NCI-H1436 treated with DMSO at 0.1 percent for 48 hours (cell line): ENCODE measurements at regions not wholly inside any gene's neighbourhood (a gene's known extent, or its start where the extent isn't known, plus 50 kb on each side); places are given as distances from the start of the nearest gene placed in this dataset.

Source experiments
- DNase-seq: peaks from one replicate; lab custom pipeline; 2025; lab: John Stamatoyannopoulos, UW

DNA sequence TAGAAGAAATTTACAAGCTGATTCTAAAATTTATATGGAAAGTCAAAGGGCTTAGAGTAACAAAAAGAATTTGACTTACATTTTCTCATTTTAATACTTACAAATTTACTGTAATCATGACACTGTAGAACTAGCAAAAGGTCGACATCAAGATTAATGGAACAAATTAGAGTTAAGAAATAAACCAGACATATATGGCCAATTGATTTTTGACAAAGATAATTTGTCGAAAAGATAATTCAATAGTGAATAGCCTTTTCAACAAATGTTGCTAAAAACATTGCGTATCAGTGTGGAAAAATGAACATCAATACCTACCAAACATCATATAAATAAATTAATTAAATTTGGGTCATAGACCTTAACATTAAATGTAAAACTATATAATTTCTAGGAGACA, 955.5 kb upstream of the AUTS2 start:
- no peak for DNase-seq

DNA sequence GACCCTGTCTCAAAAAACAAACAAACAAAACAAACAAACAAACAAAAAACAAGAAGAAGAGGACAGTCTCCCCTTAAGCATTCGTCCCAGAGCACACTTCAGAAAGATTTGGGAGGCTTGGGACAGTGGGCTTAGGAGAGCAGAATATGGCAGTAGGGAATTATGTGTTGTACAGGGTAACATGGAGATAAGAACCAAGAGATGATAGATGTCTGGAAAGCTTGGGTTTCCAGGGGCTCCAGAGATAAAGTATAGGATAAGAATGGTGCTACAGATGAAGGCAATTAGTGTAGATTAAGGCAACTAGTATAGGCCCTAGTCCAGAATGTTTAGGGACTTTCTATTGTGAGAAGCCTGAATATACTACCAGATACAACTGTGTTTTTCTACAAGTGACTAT, 934.9 kb upstream of the AUTS2 start:
- no peak for DNase-seq

DNA sequence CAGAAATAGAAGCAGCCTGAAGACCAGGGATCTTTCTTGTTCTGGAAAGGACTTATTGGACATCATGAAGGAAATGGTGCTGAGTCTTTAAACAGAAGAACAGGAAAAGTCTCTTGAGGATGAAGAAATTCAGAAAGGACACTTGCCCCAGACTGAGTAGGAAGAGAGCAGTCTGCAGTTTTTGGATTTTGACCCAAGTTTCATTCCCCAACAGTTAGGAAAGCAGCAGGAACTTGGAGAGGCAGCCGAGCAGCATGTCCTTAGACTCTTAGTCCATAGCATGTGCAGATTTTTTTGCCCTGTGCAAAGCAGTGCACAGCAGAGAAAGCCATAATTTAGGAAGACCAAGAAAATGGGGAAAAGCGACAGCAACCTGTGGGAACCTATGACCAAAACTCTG, 927.2 kb upstream of the AUTS2 start:
- no peak for DNase-seq

DNA sequence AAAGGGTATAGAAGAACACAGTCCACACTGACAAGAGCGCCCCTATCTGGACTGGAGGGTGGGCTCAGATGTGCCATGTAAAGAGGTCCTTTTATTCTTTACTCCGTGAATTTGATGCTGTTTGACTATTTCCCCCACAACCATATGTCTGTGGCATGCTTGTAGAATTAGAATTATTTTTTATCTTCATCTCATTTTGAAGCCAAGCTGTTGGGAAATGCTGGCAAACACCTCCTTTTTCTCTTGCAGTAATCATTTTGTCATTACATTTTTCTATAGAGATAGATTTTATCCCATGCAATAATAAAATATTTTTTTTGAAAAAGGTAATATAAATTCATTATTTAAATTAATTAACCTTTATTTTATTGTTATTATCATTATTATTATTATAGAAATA, 926.6 kb upstream of the AUTS2 start:
- no peak for DNase-seq

DNA sequence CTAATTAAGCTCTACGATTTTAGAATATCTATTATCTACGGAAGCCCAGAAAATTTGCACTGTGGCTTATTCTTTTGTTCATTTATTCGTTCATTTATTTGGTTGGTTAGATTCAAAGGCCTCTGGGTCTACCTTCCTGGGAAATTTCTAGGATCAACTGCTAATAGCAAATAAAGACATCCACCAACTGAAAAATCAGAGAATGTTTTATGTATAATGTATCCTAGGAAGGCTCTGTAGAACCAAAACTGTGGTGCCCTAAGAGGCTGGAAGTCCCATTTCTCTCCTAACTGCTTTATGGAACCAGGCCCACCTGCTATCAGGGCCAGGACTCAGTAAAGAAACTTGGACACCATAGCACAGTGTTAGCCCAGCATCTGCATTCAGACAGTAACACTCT, 923.4 kb upstream of the AUTS2 start:
- no peak for DNase-seq

DNA sequence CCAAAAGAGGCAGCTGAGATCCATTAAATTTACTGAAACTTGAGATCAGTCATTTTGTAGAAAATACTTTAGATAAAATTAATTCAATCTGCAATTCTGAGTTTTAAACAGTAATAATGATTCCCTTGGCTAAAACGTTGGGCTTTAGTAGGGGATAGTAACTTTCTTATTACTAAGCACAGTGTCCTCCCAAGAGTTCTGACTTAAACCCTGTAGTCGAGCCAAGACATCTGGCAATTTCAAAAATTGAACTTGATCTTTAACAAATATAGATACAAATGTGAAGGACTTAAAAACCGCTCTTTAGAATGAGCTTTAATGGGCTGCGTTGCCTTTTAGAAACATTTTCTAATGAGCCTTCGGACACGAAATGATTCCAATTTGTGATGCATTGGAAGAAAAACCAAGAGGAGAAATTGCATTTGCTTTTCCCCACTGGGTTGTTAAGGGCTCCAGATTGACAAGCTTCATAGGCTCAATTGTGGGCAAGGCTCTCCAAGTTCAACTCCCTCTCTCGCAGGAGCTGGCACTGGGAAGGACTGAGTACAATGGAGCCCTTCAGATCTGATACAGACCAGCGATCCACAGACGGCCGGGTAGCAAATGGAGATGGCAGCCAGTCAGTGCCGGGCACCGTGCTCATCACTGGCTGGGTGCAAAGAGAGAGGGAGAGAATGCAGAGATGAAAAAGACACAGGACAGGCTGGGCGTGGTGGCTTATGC, 921.3 kb upstream of the AUTS2 start:
- DNase-seq, result no peak

DNA sequence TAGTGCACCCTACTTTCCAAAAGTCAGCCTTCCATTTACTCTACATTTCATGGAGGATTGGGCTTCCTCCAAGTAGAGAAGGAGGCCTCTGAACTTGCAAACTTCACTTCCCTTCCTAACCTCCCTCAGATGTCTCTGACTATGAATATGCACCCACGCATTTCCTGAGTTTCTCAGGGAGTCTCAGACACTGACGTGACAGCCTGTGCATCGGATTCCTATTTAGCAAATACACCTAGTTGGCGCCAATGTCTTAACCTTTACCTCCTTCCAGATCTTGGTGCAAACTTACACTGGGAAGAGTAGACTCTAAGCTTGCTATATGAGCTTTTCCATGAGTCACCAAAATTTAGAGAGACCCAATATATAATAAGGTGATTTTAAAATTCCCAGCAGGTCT, 920.1 kb upstream of the AUTS2 start:
- no peak for DNase-seq

DNA sequence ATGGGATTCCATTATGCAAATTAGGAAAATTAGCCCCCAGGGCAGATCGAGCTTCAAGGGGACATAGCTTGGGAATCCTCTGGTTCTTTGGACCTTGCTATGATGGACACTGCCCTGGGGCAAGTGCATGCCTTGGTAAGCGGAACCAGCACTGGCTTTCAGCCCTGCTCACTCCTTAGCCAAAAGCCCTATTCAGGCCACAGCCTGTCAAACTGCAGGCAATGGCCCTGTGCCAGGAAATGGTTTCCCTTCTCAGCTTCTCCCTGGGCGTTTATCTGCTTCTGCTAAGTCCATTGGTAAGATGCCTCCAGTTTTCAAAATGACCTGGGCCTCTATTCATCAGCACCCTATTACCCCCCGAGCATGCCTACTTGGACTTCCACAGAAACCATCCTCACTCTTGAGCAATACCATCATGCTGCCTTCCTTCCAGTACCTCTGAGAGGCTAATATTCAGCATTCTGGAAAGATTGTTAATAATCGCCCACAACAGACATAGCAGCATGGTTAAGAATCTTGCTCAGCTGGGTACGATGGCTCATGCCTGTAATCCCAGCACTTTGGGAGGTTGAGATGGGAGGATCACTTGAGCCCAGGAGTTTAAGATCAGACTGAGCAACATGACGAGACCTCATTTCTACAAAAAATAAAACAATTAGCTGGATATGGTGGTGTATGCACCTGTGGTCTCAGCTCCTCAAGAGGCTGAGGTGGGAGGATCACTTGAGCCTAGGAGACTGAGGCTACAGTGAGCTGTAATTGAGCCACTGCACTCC, 918.6 kb upstream of the AUTS2 start:
- DNase-seq, result no peak

DNA sequence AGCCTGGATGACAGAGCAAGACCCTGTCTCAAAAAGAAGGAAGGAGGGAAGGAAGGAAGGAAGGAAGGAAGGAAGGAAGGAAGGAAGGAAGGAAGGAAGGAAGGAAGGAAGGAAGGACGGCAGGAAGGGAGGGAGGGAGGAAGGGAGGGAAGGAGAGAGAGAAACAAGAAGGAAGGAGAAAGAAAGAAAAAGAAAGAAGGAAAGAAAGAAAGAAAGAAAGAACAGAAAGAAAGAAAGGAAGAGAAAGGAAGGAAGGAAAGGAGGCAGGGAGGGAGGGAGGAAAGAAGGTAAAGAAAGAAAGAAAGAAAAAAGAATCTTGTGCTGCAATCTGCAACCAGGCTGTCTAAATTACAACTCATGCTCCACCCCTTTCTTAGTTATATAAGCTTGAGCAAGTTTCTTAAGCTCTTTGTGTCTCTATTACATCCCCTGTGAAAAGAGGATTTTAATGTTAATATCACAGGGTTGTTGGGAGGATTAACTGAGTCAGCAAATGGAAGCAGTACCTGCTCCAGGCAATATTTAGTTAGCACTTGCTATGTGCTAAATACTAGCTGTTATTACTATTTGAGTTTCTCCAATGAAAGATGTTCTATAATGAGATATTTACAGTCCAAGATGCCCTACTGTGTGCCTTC, 917.9 kb upstream of the AUTS2 start:
- no peak for DNase-seq

DNA sequence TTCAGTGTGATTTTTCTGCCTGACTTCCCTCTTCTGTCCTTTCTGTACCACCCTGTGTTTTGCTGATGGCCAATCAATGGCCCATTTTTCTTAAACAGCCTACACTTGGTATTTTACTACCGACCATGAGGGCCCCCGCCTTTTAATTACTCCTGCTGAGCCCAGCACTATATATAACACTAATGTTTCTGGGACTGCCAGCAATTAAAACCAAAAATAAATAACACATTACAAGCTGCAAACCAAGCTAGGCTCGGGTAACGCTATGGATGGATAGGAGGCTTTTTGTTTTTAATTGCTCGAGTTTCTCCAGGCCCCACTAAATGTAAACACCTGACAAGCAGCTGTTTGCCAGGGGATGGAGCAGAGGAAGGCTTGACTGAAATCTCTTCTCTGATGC, 915.4 kb upstream of the AUTS2 start:
- DNase-seq, result peak; percentile 89

DNA sequence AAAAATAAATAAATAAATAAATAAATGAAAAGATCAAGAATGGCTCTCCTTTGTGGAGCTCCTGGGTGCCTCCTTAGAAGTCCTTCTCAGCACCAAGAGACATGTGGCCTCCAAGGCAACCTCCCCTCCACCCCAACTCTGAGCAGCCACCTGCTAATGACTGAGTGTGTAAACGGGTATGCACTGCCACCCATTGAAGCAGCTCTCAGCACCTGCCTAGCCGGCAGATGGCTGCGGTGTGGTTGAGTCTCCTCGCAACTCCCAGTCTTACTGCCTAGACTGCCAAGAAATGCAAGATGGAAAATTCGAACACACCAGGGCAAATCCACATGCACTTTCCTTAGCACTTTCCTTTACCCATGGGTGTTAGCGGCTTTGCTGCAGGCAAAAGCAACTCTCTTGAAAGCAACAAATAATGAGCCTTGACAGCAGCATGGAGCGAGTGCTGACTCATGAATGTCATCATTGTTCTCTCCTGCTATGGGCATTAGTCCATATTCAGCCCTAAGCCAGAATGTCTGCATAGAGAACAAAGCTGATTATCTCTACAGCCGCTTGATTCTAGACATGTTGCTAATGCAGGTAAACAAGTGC, 913.9 kb upstream of the AUTS2 start:
- peak; percentile 52 for DNase-seq

DNA sequence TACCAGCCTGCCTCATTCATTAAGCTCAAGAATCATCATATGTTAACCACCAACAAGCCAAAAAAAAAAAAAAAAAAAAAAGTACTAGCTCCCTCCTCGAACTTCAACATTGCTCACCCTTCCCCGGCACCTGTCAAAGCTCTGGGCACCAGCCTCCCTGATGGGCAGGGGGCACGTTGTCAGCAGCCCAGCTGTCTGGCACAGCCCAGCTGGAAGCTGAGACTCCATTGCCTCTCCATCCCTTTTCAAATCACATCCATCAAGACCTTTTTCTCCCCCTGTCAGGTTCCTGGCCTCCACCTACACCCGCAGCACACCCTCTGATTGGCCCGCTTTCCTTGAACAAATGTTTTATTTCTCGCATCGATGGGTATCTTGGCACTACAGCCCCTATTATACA, 913.3 kb upstream of the AUTS2 start:
- no peak for DNase-seq

DNA sequence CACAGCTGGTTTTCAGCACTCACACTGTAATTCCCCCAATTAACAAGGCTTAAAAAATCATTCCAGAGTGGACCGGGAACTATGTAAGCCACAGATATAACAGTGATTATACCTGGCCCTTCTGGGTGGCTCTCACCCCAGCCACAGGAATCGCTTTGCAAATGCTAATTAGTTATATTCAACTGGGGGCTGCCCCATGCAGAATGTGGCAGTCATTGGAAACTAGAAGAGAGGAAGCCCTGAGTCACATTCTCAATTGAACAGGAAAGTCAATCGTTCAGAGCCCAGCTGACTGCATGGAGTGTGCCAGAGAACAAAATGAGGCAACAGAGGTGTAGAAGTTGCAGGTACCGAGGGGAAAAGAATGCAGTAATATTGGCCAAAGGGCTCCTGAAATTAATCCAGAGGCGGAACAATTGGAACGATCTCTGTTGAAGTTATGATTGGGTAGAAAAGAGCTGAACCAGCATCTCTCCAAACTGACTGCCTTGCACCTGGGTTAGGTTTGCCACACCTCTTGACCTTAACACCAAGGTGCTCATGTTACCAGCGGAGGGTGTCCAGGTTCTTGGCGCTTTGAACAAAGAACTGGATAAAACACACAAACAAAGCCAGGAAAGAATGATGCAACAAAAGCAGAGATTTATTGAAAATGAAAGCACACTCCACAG, 909.7 kb upstream of the AUTS2 start:
- peak; percentile 32 for DNase-seq

DNA sequence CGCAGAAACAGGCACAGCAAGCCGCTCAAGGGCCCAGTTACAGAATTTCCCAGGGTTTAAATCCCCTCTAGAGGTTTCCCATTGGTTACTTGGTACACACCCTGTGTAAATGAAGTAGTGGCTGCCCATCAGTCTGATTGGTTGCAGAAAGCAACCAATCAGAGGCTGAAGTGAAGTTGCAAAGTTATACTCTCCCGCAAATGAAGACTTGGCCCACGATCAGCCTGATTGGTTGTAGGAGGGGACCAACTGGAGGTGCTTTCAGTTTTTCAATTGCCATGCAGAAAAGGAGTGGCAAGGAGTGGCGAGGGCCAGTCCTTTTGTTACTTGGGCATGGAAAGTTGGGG, 909.2 kb upstream of the AUTS2 start:
- no peak for DNase-seq

DNA sequence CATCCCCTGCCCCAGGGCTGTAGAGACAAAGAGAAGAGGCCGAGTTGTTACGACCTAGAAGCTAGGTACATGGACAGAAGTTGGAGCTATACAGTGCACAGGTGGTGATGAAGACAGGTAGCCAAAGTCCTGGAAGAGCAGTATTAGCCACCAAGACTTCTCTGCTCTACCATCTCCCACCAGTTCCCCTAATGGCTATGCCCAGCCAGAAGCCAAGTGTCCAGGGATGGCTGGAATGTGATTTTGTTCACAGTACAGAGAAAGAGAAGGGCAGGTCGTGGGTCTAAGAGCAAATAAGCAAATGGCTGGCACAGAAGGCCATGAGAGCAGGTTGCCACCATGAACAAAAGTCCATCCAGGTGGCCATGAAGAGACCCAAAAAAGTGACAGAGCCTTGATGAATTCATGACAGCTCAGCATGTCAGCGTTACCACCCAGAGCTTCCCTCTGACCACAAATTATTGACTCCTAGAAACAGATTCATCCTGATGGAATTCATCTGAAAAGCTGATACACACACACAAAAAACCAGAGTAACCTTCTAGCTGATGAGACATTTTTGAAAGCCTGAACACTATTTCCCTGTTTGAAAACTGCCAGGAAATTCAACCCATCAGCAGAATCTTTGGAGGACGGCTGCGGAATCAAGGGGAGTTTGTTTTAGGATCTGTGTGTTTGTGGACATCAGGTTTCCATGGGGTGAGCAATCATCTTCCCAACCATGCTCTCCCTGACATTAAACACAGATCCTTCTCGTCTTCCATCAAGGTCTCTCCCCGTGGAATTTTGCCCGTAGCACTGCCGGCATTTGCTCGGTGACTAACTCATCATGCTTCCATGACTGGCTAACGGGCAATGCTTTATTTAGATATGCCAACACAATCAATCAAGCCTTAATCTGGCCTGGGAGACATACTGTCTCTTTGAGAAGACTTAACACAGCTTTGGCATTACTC, 906.7 kb upstream of the AUTS2 start:
- no peak for DNase-seq

DNA sequence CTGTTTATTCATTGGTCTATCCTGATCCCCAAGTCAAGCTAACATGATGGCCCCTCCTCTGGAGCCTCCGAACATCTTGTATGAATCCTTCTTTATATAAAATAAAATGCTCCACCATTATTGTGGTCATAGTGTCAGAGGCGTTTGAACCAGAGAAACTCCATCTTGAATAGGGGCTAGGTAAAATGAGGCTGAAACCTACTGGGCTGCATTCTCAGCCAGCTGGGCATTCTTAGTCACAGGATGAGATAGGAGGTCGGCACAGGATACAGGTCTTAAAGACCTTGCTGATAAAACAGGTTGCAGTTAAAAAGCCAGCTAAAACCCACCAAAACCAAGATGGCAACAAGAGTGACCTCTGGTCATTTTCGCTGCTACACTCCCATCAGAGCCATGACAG, 905.8 kb upstream of the AUTS2 start:
- DNase-seq, result no peak

DNA sequence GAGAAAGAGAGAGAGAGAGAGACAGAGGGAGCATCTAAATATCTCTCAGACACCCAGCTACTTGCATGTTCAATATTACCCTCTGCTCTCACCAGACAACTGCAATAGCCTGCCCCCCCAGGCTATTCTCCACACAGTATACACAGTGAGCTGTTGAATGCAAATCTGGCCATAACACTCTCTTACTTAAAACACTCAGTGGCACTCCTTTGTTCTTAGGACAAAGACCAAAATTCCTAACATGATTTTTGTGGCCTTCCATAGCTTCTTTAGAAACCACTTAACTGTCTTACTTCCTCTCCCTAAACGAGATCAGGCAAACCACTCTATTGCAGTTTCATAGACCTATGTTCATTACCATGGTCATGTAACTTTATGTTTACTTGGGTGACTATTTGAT, 903.6 kb upstream of the AUTS2 start:
- DNase-seq, result no peak

DNA sequence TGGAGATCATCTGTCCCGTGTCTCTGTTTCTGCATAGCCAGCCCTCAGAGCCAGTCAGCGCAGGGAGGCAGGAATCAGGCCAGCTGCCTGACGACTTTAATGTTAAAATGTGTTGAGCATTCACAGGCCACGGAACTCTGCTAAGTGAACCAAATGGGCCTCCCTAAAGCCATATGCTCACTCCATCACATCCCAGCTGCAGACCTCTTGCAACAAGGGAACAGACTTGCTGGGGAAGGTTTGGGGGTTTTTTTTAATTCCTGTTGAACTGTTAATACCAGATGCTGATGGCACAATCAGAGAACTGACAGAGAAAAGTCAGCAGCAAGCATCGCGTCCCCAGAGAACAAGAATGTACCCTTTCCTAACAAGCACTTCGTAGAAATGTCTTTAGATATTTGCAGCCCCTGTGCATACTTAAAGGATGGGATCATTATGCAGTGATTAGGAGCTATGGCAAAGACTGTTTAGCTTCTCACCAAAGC, 900.4 kb upstream of the AUTS2 start:
- DNase-seq, result no peak

DNA sequence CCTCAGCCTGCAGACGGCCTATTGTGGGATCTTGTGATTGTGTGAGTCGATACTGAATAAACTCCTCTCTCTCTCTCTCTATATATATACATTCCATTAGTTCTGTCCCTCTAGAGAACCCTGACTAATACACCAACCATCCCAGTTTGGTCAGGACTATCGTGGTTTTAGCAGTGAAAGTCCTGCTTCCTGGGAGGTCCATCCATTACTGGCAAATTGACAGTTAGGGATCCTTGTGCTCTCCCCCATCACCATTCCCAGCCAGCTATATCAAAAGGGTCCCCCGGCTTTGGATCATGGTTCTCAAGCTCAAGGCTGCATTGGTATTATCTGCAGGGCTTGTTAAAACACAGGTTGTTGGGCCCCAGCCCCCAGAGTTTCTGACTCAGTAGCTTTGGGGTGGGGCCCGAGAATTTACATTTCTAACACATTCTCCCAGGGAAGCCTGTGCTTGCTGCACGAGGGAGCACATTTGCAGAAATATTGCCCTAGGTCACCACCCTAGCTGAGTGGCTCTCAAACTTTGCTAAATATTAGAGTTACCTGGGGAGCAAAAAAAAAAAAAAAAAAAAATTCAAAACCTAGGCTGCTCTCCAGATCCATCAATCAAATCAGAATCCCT, 899.1 kb upstream of the AUTS2 start:
- DNase-seq, result no peak

DNA sequence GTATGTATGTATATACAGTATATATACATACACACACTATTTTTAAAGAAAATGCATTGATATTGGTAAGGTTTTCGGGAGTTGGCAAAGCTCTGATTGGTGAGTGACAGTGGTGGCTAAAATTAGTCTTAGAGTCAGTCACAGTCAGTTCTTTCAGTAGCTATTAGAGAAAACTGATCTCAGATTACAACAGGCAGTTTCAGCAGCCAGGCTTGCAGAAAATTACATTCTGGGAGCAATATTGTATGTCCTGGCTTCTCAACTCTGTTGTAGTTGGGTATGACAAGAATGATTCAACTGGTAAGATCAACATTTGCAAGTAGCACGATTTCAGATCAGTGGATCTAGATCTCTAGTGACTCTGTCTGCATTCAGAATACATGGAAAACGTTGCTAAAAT, 897.9 kb upstream of the AUTS2 start:
- no peak for DNase-seq

DNA sequence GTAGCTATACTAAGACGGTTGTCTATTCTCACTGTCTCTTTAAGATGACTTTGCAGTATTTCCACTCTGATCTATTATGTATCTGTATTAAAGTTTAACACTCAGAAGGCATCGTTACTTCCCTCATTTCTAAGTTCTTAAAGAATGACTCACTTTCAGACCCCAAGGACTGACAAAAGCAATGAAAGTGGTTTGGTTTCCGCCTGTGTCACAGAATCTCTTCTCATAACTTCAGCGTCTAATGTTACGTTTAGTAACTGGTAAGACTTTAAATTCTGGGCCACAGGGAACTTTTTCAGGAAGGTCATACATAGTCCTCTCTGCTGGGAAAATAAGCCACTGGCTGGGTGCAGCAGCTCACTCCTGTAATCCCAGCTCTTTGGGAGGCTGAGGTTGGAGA, 892.0 kb upstream of the AUTS2 start:
- DNase-seq, result no peak
